DND-41 (cell line): ENCODE measurements at regions not wholly inside any gene's neighbourhood (a gene's known extent, or its start where the extent isn't known, plus 50 kb on each side); places are given as distances from the start of the nearest gene placed in this dataset.

ENCODE experiments used
- ATAC-seq: fragments of 200-7000 bp; cut with Tn5 transposase; 3 replicates; pipeline ENCODE4 v1.9.1; 2021; ENCODE audit warnings: low read depth; ENCODE audit not compliant: insufficient read depth
- DNase-seq: peaks from one replicate; pipeline ENCODE4 v3.0.0-alpha.2; 2020
- H2AFZ ChIP-seq: 2 replicates; pipeline ENCODE4 v1.6.0; 2012; ENCODE audit warnings: low read depth, low read length
- H3K27ac ChIP-seq: 2 replicates; pipeline ENCODE4 v1.5.1; 2012; ENCODE audit warnings: low read length, inconsistent platforms
- H3K27me3 ChIP-seq: fragments of 200-600 bp; sonication (generic); 2 replicates; pipeline ENCODE4 v1.6.0; 2012; ENCODE audit warnings: low read length, mild to moderate bottlenecking, inconsistent platforms; ENCODE audit not compliant: insufficient read depth, poor library complexity
- H3K36me3 ChIP-seq: 2 replicates; pipeline ENCODE4 v1.5.1; 2012; ENCODE audit warnings: low read length, inconsistent platforms; ENCODE audit not compliant: insufficient read depth
- H3K4me1 ChIP-seq: 2 replicates; pipeline ENCODE4 v1.5.1; 2012; ENCODE audit warnings: mild to moderate bottlenecking, low read length; ENCODE audit not compliant: insufficient read depth
- H3K4me2 ChIP-seq: 2 replicates; pipeline ENCODE4 v1.6.0; 2012; ENCODE audit warnings: mild to moderate bottlenecking, moderate library complexity, low read length, inconsistent platforms; ENCODE audit not compliant: insufficient read depth
- H3K4me3 ChIP-seq, 2 experiments: fragments of 200-600 bp in 1 of 2; shearing (Covaris generic) in 1 of 2; 2 replicates each; pipeline ENCODE4 v1.5.1; 2012 to 2016; ENCODE audit warnings: inconsistent platforms in 2 of 2, low read length in 2 of 2, mild to moderate bottlenecking in 2 of 2, low read depth in 1 of 2, moderate library complexity in 1 of 2
- H3K79me2 ChIP-seq: 2 replicates; pipeline ENCODE4 v1.6.0; 2012; ENCODE audit warnings: low read length, inconsistent platforms; ENCODE audit not compliant: insufficient read depth
- H3K9ac ChIP-seq: 2 replicates; pipeline ENCODE4 v1.6.0; 2012; ENCODE audit warnings: low read depth, mild to moderate bottlenecking, inconsistent platforms, low read length, moderate library complexity
- H3K9me3 ChIP-seq: 2 replicates; pipeline ENCODE4 v1.5.1; 2012; ENCODE audit warnings: low read length, moderate library complexity, mild to moderate bottlenecking, inconsistent platforms; ENCODE audit not compliant: insufficient read depth, severe bottlenecking
- H4K20me1 ChIP-seq: 2 replicates; pipeline ENCODE4 v1.6.0; 2012; ENCODE audit warnings: low read length; ENCODE audit not compliant: insufficient read depth
- EZH2 ChIP-seq: IDR thresholded peaks from 3 replicates; pipeline ENCODE4 v1.6.1; 2012; ENCODE audit warnings: borderline replicate concordance, low read depth, mild to moderate bottlenecking, moderate library complexity, low read length, inconsistent platforms; ENCODE audit not compliant: severe bottlenecking
- TF ChIP-seq, protein P1 (sequence below): IDR thresholded peaks from 2 replicates; pipeline ENCODE4 v1.5.1; 2012; ENCODE audit warnings: borderline replicate concordance, low read length, moderate library complexity, mild to moderate bottlenecking; ENCODE audit not compliant: poor library complexity, severe bottlenecking; ENCODE audit errors: extremely low read depth

DNA sequence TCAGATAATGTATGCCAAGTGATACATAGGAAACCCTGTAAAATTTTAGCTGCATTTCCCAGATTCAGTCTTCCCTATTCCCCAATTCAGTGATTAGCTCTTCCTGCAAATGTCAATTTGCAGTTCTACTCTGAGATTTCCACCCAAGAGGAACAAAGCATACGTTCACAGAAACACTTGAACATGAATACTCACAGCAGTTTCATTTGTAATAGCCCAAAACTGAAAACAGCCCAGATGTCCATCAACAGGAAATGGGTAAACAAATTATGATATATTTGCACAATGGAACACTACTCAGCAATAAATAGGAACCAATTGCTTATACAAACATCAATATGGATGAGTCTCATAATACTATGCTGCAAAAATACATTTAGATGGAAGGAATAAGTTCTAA is 194.2 kb downstream of the GXYLT1 start:
- Histone ChIP-seq H3K9me3 (peaks cover 13% of the 10 kb centered on the region), H4K20me1 (no peaks in the 10 kb centered on the region), H3K36me3 (no peaks in the 10 kb centered on the region), H2AFZ (no peak overlapping the region), H3K4me2 (no peak overlapping the region), H3K79me2 (no peaks in the 10 kb centered on the region), H3K27ac (no peak overlapping the region), H3K4me1 (no peaks in the 10 kb centered on the region), H3K9ac (no peak overlapping the region), H3K4me3 (no peak overlapping the region), H3K27me3 (no peaks in the 10 kb centered on the region)
- no peak for TF ChIP-seq EZH2
- TF ChIP-seq, protein P1, sequence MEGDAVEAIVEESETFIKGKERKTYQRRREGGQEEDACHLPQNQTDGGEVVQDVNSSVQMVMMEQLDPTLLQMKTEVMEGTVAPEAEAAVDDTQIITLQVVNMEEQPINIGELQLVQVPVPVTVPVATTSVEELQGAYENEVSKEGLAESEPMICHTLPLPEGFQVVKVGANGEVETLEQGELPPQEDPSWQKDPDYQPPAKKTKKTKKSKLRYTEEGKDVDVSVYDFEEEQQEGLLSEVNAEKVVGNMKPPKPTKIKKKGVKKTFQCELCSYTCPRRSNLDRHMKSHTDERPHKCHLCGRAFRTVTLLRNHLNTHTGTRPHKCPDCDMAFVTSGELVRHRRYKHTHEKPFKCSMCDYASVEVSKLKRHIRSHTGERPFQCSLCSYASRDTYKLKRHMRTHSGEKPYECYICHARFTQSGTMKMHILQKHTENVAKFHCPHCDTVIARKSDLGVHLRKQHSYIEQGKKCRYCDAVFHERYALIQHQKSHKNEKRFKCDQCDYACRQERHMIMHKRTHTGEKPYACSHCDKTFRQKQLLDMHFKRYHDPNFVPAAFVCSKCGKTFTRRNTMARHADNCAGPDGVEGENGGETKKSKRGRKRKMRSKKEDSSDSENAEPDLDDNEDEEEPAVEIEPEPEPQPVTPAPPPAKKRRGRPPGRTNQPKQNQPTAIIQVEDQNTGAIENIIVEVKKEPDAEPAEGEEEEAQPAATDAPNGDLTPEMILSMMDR = no peak
- ATAC-seq (no peak), DNase-seq (no peak)

DNA sequence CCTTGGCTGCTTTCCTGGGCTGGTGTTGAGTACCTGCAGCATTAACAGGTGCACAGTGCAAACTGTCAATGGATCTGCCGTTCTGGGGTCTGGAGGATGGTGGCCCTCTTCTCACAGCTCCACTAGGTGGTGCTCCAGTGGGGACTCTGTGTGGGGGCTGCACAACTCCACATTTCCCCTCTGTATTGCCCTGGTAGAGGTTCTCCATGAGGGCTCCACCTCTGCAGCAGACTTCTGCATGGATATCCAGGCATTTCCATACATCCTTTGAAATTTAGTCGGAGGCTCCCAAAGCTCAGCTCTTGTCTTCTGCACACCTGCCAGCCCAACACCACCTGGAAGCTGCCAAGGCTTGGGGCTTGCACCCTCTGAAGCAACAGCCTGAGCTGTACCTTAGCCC is 198.6 kb downstream of the GXYLT1 start:
- no peak for ATAC-seq
- peaks cover 21% of the 10 kb centered on the region for H3K9me3 ChIP-seq

DNA sequence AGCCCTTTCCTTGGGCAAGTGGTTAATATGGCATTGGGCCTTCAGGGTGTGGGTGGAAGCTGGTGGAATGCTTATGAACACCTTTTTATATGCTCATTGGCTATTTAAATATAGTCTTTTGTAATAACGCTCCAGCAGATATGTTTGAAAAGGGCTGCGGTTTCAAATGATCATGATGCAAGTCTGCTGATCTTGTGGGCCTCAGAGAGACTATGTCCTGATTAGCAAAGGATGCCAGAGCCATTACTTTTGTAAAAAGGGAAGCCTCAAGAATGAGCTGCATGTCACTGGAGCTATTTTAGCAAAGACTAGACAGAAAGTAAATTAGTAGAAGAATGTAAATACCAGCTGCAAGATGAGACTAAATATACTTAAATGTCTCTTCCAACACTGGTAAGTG is 200.5 kb downstream of the GXYLT1 start:
- Histone ChIP-seq H3K4me3 (no peak overlapping the region), H3K27me3 (no peaks in the 10 kb centered on the region), H3K36me3 (no peaks in the 10 kb centered on the region), H3K9ac (no peak overlapping the region), H3K27ac (no peak overlapping the region), H4K20me1 (no peaks in the 10 kb centered on the region), H3K4me2 (no peak overlapping the region), H2AFZ (no peak overlapping the region), H3K4me1 (no peaks in the 10 kb centered on the region), H3K9me3 (peaks cover 21% of the 10 kb centered on the region), H3K79me2 (no peaks in the 10 kb centered on the region)
- ATAC-seq = no peak
- no peak for DNase-seq
- TF ChIP-seq, protein P1 = no peak
- no peak for TF ChIP-seq EZH2

More for the DNA sequence above, 198.6 kb downstream of the GXYLT1 start:
- H2AFZ ChIP-seq = no peak overlapping the region
- H3K27me3 ChIP-seq = no peaks in the 10 kb centered on the region
- H3K79me2 ChIP-seq = no peaks in the 10 kb centered on the region
- H3K27ac ChIP-seq = no peak overlapping the region
- H3K4me2 ChIP-seq = no peak overlapping the region
- no peak for DNase-seq
- no peaks in the 10 kb centered on the region for H3K36me3 ChIP-seq
- TF ChIP-seq, protein P1 = no peak
- no peak for TF ChIP-seq EZH2
- no peaks in the 10 kb centered on the region for H3K4me1 ChIP-seq
- no peaks in the 10 kb centered on the region for H4K20me1 ChIP-seq
- H3K4me3 ChIP-seq = no peak overlapping the region
- no peak overlapping the region for H3K9ac ChIP-seq

DNA sequence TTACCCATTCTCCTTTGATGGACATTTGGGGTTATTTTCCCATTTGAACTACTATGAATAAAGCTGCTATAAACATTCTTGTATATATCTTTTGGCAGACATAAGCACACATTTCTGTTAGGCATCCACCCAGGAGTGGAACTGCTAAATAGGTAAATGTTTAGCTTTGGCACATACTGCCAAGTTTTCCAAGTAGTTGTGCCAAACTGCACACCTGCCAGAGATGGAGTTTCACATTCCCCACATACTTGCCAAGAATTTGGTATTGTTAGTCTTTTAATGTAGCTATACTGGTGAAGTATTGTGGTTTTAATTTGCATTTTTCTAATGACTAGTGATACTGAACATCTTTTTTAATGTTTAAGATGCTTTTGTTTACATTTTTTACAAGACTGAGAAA is 201.0 kb downstream of the GXYLT1 start:
- peaks cover 21% of the 10 kb centered on the region for H3K9me3 ChIP-seq
- H3K36me3 ChIP-seq = no peaks in the 10 kb centered on the region
- no peaks in the 10 kb centered on the region for H3K27me3 ChIP-seq
- H2AFZ ChIP-seq = no peak overlapping the region
- ATAC-seq (no peak), DNase-seq (no peak)
- no peak overlapping the region for H3K27ac ChIP-seq
- TF ChIP-seq EZH2 = no peak
- TF ChIP-seq, protein P1 = no peak
- H3K9ac ChIP-seq = no peak overlapping the region
- H4K20me1 ChIP-seq = no peaks in the 10 kb centered on the region
- no peak overlapping the region; a peak in 1 of 4 replicates for H3K4me3 ChIP-seq
- no peak overlapping the region for H3K4me2 ChIP-seq
- no peaks in the 10 kb centered on the region for H3K79me2 ChIP-seq
- H3K4me1 ChIP-seq = no peaks in the 10 kb centered on the region
